ENCODE measurements at regions not wholly inside any gene's neighbourhood (a gene's known extent, or its start where the extent isn't known, plus 50 kb on each side); places are given as distances from the start of the nearest gene placed in this dataset.

- no peak for TF ChIP-seq CREB1 (IDR thresholded peaks at IDR 0.05; ENCODE audit: low read depth)
- TF ChIP-seq RAD21 (IDR thresholded peaks at IDR 0.05; ENCODE audit: low read depth) = peak; percentile 56; the same call in 1 of the 2 replicates
Measured at GRCh38 chr5:54904425-54904824, 81.0 kb downstream of the ESM1 start.

- TF ChIP-seq TAF1 (IDR thresholded peaks at IDR 0.05; ENCODE audit: low read depth) = no peak
Measured at GRCh38 chr5:54902791-54903473, 82.5 kb downstream of the ESM1 start.

GRCh38 chr5:54900984-54901725 is 84.2 kb downstream of the ESM1 start:
- TF ChIP-seq CEBPB (IDR thresholded peaks at IDR 0.05) (no peak), NFIC (IDR thresholded peaks at IDR 0.05) (no peak), EGR1 (IDR thresholded peaks at IDR 0.05) (no peak), EP300 (IDR thresholded peaks at IDR 0.05; ENCODE audit: borderline replicate concordance) (no peak), RAD21 (IDR thresholded peaks at IDR 0.05; ENCODE audit: low read depth) (no peak), FOXM1 (IDR thresholded peaks at IDR 0.05; ENCODE audit: borderline replicate concordance, low read depth) (no peak), CREB1 (IDR thresholded peaks at IDR 0.05; ENCODE audit: low read depth) (no peak), ZBTB7A (IDR thresholded peaks at IDR 0.05; ENCODE audit: low read depth) (no peak), TAF1 (IDR thresholded peaks at IDR 0.05; ENCODE audit: low read depth) (no peak)
- TF ChIP-seq, protein P1, sequence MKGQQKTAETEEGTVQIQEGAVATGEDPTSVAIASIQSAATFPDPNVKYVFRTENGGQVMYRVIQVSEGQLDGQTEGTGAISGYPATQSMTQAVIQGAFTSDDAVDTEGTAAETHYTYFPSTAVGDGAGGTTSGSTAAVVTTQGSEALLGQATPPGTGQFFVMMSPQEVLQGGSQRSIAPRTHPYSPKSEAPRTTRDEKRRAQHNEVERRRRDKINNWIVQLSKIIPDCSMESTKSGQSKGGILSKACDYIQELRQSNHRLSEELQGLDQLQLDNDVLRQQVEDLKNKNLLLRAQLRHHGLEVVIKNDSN (IDR thresholded peaks at IDR 0.05) = no peak
- TF ChIP-seq, protein P2, sequence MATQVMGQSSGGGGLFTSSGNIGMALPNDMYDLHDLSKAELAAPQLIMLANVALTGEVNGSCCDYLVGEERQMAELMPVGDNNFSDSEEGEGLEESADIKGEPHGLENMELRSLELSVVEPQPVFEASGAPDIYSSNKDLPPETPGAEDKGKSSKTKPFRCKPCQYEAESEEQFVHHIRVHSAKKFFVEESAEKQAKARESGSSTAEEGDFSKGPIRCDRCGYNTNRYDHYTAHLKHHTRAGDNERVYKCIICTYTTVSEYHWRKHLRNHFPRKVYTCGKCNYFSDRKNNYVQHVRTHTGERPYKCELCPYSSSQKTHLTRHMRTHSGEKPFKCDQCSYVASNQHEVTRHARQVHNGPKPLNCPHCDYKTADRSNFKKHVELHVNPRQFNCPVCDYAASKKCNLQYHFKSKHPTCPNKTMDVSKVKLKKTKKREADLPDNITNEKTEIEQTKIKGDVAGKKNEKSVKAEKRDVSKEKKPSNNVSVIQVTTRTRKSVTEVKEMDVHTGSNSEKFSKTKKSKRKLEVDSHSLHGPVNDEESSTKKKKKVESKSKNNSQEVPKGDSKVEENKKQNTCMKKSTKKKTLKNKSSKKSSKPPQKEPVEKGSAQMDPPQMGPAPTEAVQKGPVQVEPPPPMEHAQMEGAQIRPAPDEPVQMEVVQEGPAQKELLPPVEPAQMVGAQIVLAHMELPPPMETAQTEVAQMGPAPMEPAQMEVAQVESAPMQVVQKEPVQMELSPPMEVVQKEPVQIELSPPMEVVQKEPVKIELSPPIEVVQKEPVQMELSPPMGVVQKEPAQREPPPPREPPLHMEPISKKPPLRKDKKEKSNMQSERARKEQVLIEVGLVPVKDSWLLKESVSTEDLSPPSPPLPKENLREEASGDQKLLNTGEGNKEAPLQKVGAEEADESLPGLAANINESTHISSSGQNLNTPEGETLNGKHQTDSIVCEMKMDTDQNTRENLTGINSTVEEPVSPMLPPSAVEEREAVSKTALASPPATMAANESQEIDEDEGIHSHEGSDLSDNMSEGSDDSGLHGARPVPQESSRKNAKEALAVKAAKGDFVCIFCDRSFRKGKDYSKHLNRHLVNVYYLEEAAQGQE (IDR thresholded peaks at IDR 0.05; ENCODE audit: low read depth) = no peak

GRCh38 chr5:54897001-54897400 is 88.4 kb downstream of the ESM1 start:
- TF ChIP-seq YY1 (IDR thresholded peaks at IDR 0.05; ENCODE audit: low read depth) = no peak
- TF ChIP-seq CREB1 (IDR thresholded peaks at IDR 0.05; ENCODE audit: low read depth) = no peak
- no peak for TF ChIP-seq FOXM1 (IDR thresholded peaks at IDR 0.05; ENCODE audit: borderline replicate concordance, low read depth)
- no peak for TF ChIP-seq TAF1 (IDR thresholded peaks at IDR 0.05; ENCODE audit: low read depth)
- no peak for TF ChIP-seq RAD21 (IDR thresholded peaks at IDR 0.05; ENCODE audit: low read depth)
- TF ChIP-seq, protein P1 (IDR thresholded peaks at IDR 0.05) = no peak
- TF ChIP-seq TCF12 (IDR thresholded peaks at IDR 0.05; ENCODE audit: low read depth) = no peak
- TF ChIP-seq, protein P3, sequence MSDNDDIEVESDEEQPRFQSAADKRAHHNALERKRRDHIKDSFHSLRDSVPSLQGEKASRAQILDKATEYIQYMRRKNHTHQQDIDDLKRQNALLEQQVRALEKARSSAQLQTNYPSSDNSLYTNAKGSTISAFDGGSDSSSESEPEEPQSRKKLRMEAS (IDR thresholded peaks at IDR 0.05) = no peak
- TF ChIP-seq, protein P2 (IDR thresholded peaks at IDR 0.05; ENCODE audit: low read depth) = no peak
- no peak for TF ChIP-seq EP300 (IDR thresholded peaks at IDR 0.05; ENCODE audit: borderline replicate concordance)
- no peak for TF ChIP-seq TEAD4 (IDR thresholded peaks at IDR 0.05)
- no peak for TF ChIP-seq EGR1 (IDR thresholded peaks at IDR 0.05)
- no peak for TF ChIP-seq NFIC (IDR thresholded peaks at IDR 0.05)
- TF ChIP-seq CEBPB (IDR thresholded peaks at IDR 0.05) = no peak
- no peak for TF ChIP-seq ZBTB7A (IDR thresholded peaks at IDR 0.05; ENCODE audit: low read depth)

DNA sequence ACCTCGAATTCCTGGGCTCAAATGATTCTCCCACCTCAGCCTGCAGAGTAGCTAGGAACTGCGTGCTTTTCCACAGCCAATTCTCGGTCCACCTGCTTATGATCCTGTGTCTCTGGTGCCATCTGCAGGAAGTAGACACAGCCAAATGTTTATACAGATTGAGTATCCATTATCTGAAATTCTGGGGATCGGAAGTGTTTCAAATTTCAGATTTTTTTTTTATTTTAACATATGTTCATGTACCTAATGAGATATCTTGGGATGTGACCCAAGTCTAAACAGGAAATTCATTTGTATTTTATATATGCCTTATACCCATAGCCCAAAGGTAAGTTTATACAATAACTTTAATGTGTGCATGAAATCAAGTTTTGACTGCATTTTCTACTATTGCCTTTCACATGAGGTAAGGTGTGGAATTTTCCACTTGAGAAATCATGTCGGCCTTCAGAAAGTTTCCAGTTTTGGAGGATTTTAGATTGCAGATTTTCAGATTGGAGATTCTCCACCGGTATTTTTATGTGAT is 89.5 kb downstream of the ESM1 start:
- TF ChIP-seq TEAD4 (IDR thresholded peaks at IDR 0.05) (peak; percentile 19; the same call in 1 of the 2 replicates), RAD21 (IDR thresholded peaks at IDR 0.05; ENCODE audit: low read depth) (peak; percentile 91), EGR1 (IDR thresholded peaks at IDR 0.05) (no peak), CEBPB (IDR thresholded peaks at IDR 0.05) (no peak), EP300 (IDR thresholded peaks at IDR 0.05; ENCODE audit: borderline replicate concordance) (no peak), TCF12 (IDR thresholded peaks at IDR 0.05; ENCODE audit: low read depth) (no peak), YY1 (IDR thresholded peaks at IDR 0.05; ENCODE audit: low read depth) (no peak), FOXM1 (IDR thresholded peaks at IDR 0.05; ENCODE audit: borderline replicate concordance, low read depth) (no peak), CREB1 (IDR thresholded peaks at IDR 0.05; ENCODE audit: low read depth) (no peak), NFIC (IDR thresholded peaks at IDR 0.05) (peak; percentile 8; the same call in 1 of the 2 replicates), ZBTB7A (IDR thresholded peaks at IDR 0.05; ENCODE audit: low read depth) (no peak)
- TF ChIP-seq, protein P3 (IDR thresholded peaks at IDR 0.05) = peak; percentile 22; the same call in 1 of the 2 replicates
- TF ChIP-seq, protein P2 (IDR thresholded peaks at IDR 0.05; ENCODE audit: low read depth) = no peak
- TF ChIP-seq, protein P1 (IDR thresholded peaks at IDR 0.05) = no peak
